Smooth muscle cell (in vitro differentiated cells): ENCODE measurements at regions not wholly inside any gene's neighbourhood (a gene's known extent, or its start where the extent isn't known, plus 50 kb on each side); places are given as distances from the start of the nearest gene placed in this dataset.

Experiments
- DNase-seq: peaks from one replicate; lab custom pipeline; 2025; ENCODE audit not compliant: unreplicated experiment; lab: John Stamatoyannopoulos, UW
- H2AFZ ChIP-seq: fragments of 200-600 bp; sonication (generic); 2 replicates; pipeline ENCODE4 v1.6.0; 2016; ENCODE audit warnings: antibody characterized with exemption, low read depth, mild to moderate bottlenecking
- H3F3A ChIP-seq: fragments of 200-600 bp; sonication (generic); 2 replicates; pipeline ENCODE4 v1.6.0; 2017; ENCODE audit warnings: antibody characterized with exemption, low read depth
- H3K27ac ChIP-seq: fragments of 200-600 bp; sonication (generic); 2 replicates; pipeline ENCODE4 v1.5.1; 2016; ENCODE audit warnings: low read depth, mild to moderate bottlenecking
- H3K27me3 ChIP-seq: fragments of 200-600 bp; sonication (generic); 2 replicates; pipeline ENCODE4 v1.6.1; 2016; ENCODE audit warnings: low read depth, mild to moderate bottlenecking
- H3K36me3 ChIP-seq: fragments of 200-600 bp; sonication (generic); 2 replicates; pipeline ENCODE4 v1.5.1; 2016; ENCODE audit warnings: low read depth
- H3K4me1 ChIP-seq: fragments of 200-600 bp; sonication (generic); 2 replicates; pipeline ENCODE4 v1.5.1; 2016; ENCODE audit warnings: low read depth
- H3K4me2 ChIP-seq: fragments of 200-600 bp; sonication (generic); 2 replicates; pipeline ENCODE4 v1.6.0; 2016; ENCODE audit warnings: mild to moderate bottlenecking
- H3K4me3 ChIP-seq: fragments of 200-600 bp; sonication (generic); 2 replicates; pipeline ENCODE4 v1.5.1; 2016; ENCODE audit warnings: mild to moderate bottlenecking
- H3K79me2 ChIP-seq: fragments of 200-600 bp; sonication (generic); 2 replicates; pipeline ENCODE4 v1.6.0; 2016; ENCODE audit warnings: low read depth, mild to moderate bottlenecking
- H3K9ac ChIP-seq: fragments of 200-600 bp; sonication (generic); 2 replicates; pipeline ENCODE4 v1.6.0; 2016; ENCODE audit warnings: low read depth
- H3K9me3 ChIP-seq: fragments of 200-600 bp; sonication (generic); replicated peaks from 2 replicates; pipeline ENCODE4 v1.5.1; 2016; ENCODE audit warnings: low read depth
- H4K20me1 ChIP-seq: fragments of 200-600 bp; sonication (generic); 2 replicates; pipeline ENCODE4 v1.6.0; 2016; ENCODE audit warnings: low read depth
- WGBS: methylation state at CpG from one replicate; pipeline ENCODE4 v1.1.7; 2016; ENCODE audit warnings: low lambda C conversion rate; 5-methylcytosine and 5-hydroxymethylcytosine counted together
- TF ChIP-seq, protein P1 (sequence below): fragments of 200-600 bp; sonication (generic); IDR thresholded peaks from 2 replicates; pipeline ENCODE4 v1.5.1; 2017; ENCODE audit warnings: borderline replicate concordance, mild to moderate bottlenecking, antibody characterized with exemption; ENCODE audit not compliant: insufficient read depth, poor library complexity, severe bottlenecking

DNA sequence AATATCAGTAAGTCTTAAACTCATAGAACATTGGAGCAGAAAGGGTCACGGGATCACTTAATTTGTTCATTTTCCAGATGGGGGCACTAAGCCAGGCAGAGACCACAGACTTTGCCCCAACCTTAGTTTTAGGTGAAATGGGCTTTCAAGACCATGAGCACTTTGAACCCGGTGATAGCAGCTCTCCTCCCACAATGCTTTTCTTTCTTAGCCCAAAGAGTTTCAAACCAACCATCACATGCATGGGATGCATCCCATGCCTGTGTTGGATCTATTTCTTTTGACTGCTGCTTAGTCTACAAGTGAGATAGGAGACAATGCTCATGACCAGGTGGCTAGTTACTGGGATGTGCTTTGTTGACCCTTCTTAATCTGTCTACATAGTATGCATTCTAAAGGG is 240.6 kb downstream of the NUF2 start:
- no peaks in the 10 kb centered on the region for H3K4me1 ChIP-seq
- no peaks in the 10 kb centered on the region for H4K20me1 ChIP-seq
- WGBS, result 92% methylated on average over 2 of the region's 2 CpGs
- no peaks in the 10 kb centered on the region for H3K36me3 ChIP-seq
- H3K9ac ChIP-seq, result no peak overlapping the region
- H3K27ac ChIP-seq, result no peak overlapping the region
- no peak for DNase-seq
- no peak overlapping the region for H3K4me3 ChIP-seq
- no peak overlapping the region for H2AFZ ChIP-seq
- TF ChIP-seq, protein P1, sequence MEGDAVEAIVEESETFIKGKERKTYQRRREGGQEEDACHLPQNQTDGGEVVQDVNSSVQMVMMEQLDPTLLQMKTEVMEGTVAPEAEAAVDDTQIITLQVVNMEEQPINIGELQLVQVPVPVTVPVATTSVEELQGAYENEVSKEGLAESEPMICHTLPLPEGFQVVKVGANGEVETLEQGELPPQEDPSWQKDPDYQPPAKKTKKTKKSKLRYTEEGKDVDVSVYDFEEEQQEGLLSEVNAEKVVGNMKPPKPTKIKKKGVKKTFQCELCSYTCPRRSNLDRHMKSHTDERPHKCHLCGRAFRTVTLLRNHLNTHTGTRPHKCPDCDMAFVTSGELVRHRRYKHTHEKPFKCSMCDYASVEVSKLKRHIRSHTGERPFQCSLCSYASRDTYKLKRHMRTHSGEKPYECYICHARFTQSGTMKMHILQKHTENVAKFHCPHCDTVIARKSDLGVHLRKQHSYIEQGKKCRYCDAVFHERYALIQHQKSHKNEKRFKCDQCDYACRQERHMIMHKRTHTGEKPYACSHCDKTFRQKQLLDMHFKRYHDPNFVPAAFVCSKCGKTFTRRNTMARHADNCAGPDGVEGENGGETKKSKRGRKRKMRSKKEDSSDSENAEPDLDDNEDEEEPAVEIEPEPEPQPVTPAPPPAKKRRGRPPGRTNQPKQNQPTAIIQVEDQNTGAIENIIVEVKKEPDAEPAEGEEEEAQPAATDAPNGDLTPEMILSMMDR, result no peak
- no peak overlapping the region for H3K4me2 ChIP-seq
- no peaks in the 10 kb centered on the region for H3K27me3 ChIP-seq
- no peaks in the 10 kb centered on the region for H3K79me2 ChIP-seq
- H3K9me3 ChIP-seq, result no peaks in the 10 kb centered on the region
- H3F3A ChIP-seq, result no peaks in the 10 kb centered on the region

DNA sequence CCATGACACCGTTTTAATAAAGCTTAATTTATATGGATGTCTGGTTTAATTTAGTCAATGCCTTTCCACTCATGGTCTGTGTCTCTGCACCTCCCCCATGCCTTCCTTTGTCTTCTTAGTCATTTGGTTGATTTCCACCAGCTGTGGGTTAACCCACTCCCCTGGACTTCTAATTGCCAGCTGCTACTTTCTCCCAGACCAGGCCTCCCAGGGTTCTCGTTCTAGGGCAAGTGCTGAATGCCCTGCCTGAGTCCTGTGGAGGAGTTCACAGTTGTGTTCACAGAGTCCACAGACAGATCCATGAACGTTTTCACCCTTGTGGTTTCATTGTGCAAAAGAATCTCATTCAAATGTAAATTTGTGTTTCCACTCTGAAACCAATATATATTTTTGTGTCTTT is 243.4 kb downstream of the NUF2 start:
- Histone ChIP-seq H3K27me3 (no peaks in the 10 kb centered on the region), H4K20me1 (no peaks in the 10 kb centered on the region), H3F3A (no peaks in the 10 kb centered on the region), H3K9me3 (no peaks in the 10 kb centered on the region), H3K36me3 (no peaks in the 10 kb centered on the region), H2AFZ (no peak overlapping the region), H3K4me3 (no peak overlapping the region), H3K9ac (no peak overlapping the region), H3K4me1 (no peaks in the 10 kb centered on the region), H3K79me2 (no peaks in the 10 kb centered on the region), H3K4me2 (no peak overlapping the region), H3K27ac (no peak overlapping the region)
- DNase-seq, result no peak
- 58% methylated on average over 3 of the region's 3 CpGs for WGBS
- TF ChIP-seq, protein P1, result no peak

DNA sequence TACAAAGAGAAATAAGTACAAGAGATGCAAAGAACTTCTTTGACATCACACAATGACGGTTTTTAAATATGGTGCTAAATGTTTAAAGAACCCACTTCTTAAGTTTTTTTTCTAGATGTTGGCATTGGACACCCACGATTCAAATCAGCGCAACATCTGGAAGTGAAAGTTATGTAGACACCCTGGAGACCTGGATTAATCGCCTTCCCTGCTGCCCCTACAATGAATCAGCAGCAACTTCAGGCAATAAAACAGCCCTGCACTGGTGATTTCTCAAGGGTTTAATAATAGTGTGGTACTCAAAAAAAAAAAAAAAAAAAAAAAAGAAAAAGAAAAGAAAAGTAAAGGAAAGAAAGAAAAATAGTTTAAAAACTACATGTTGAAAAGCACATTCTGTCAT is 248.3 kb downstream of the NUF2 start:
- Histone ChIP-seq H3K4me3 (no peak overlapping the region), H3K27ac (no peak overlapping the region), H3F3A (no peaks in the 10 kb centered on the region), H3K9me3 (no peaks in the 10 kb centered on the region), H3K9ac (no peak overlapping the region), H3K4me1 (no peaks in the 10 kb centered on the region), H2AFZ (no peak overlapping the region), H3K27me3 (no peaks in the 10 kb centered on the region), H3K4me2 (peak overlapping the region; percentile 73), H3K79me2 (no peaks in the 10 kb centered on the region), H3K36me3 (no peaks in the 10 kb centered on the region), H4K20me1 (no peaks in the 10 kb centered on the region)
- no peak for DNase-seq
- 53% methylated on average over 4 of the region's 4 CpGs for WGBS
- TF ChIP-seq, protein P1, result no peak

DNA sequence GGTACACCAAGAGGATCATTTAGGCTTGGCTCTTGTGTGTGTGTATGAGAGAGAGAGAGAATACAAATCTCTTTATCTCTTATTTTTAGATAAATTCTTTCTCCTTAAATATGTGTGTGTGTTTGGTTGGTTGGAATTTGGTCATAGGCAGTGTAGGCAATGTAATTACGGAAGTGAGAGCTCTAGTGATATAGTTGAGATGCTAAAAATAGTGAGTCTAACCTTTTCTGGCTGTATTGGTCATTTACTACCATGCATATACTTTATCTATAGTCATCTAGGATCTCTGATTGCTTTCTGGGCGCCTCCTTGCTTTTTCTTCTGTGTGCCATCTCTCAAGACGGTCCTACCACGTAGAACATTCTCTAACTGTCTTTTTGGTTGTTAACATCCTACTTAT is 250.2 kb downstream of the NUF2 start:
- no peaks in the 10 kb centered on the region for H3K79me2 ChIP-seq
- H3K36me3 ChIP-seq, result no peaks in the 10 kb centered on the region
- no peak overlapping the region for H3K27ac ChIP-seq
- no peaks in the 10 kb centered on the region for H3K27me3 ChIP-seq
- H3K4me3 ChIP-seq, result no peak overlapping the region
- H3K9ac ChIP-seq, result no peak overlapping the region
- no peak for DNase-seq
- H3F3A ChIP-seq, result no peaks in the 10 kb centered on the region
- WGBS, result 96% methylated on average over 4 of the region's 4 CpGs
- no peak overlapping the region for H3K4me2 ChIP-seq
- no peaks in the 10 kb centered on the region for H3K9me3 ChIP-seq
- H4K20me1 ChIP-seq, result no peaks in the 10 kb centered on the region
- H3K4me1 ChIP-seq, result no peaks in the 10 kb centered on the region
- H2AFZ ChIP-seq, result no peak overlapping the region
- TF ChIP-seq, protein P1, result no peak
